GM21447 (cell line): ENCODE measurements at regions not wholly inside any gene's neighbourhood (a gene's known extent, or its start where the extent isn't known, plus 50 kb on each side); places are given as distances from the start of the nearest gene placed in this dataset.

Experiments used
- ATAC-seq: cut with Tn5 transposase; IDR thresholded peaks from one replicate; pipeline ENCODE4 v1.9.1; 2021; ENCODE audit not compliant: unreplicated experiment

GRCh38 chr10:31754803-31755624 lies 173.6 kb downstream of the ARHGAP12 start:
- no peak for ATAC-seq

- no peak for ATAC-seq
These were observed 174.9 kb downstream of the ARHGAP12 start for GRCh38 chr10:31753681-31754080.

GRCh38 chr10:31752170-31752569 lies 176.5 kb downstream of the ARHGAP12 start:
- ATAC-seq: no peak

GRCh38 chr10:31751738-31752080 lies 176.9 kb downstream of the ARHGAP12 start:
- ATAC-seq: no peak

GRCh38 chr10:31751051-31751737 lies 177.4 kb downstream of the ARHGAP12 start:
- ATAC-seq: no peak

GRCh38 chr10:31749981-31750840 lies 178.4 kb downstream of the ARHGAP12 start:
- ATAC-seq: no peak

GRCh38 chr10:31749301-31749700 lies 179.3 kb downstream of the ARHGAP12 start:
- no peak for ATAC-seq

GRCh38 chr10:31745612-31746376 lies 182.8 kb downstream of the ARHGAP12 start:
- no peak for ATAC-seq

GRCh38 chr10:31744025-31744424 lies 184.6 kb downstream of the ARHGAP12 start:
- ATAC-seq: no peak

- no peak for ATAC-seq
These were observed 186.4 kb downstream of the ARHGAP12 start for GRCh38 chr10:31742255-31742654.

- no peak for ATAC-seq
These were observed 187.2 kb downstream of the ARHGAP12 start for GRCh38 chr10:31741473-31741872.

- no peak for ATAC-seq
These were observed 188.9 kb downstream of the ARHGAP12 start for GRCh38 chr10:31739711-31740110.

GRCh38 chr10:31739146-31739545 lies 189.5 kb downstream of the ARHGAP12 start:
- ATAC-seq: no peak

- no peak for ATAC-seq
These were observed 196.9 kb downstream of the ARHGAP12 start for GRCh38 chr10:31731711-31732110.

GRCh38 chr10:31730776-31731175 lies 197.9 kb downstream of the ARHGAP12 start:
- no peak for ATAC-seq

- no peak for ATAC-seq
These were observed 199.9 kb downstream of the ARHGAP12 start for GRCh38 chr10:31728698-31729224.

- ATAC-seq: no peak
These were observed 203.2 kb downstream of the ARHGAP12 start for GRCh38 chr10:31725436-31725835.

GRCh38 chr10:31724296-31724695 lies 204.3 kb downstream of the ARHGAP12 start:
- no peak for ATAC-seq

GRCh38 chr10:31723106-31723750 lies 205.4 kb downstream of the ARHGAP12 start:
- no peak for ATAC-seq

GRCh38 chr10:31721096-31721495 lies 207.5 kb downstream of the ARHGAP12 start:
- ATAC-seq: no peak
